Neural progenitor cell (in vitro differentiated cells): ENCODE measurements at regions not wholly inside any gene's neighbourhood (a gene's known extent, or its start where the extent isn't known, plus 50 kb on each side); places are given as distances from the start of the nearest gene placed in this dataset.

Source experiments
- EZH2 ChIP-seq: fragments of 200-600 bp; sonication (generic); IDR thresholded peaks from 2 replicates; pipeline ENCODE4 v1.6.1; 2017; ENCODE audit warnings: antibody characterized with exemption, mild to moderate bottlenecking, moderate library complexity
- EZH2phosphoT487 ChIP-seq: fragments of 200-600 bp; sonication (generic); IDR thresholded peaks from 2 replicates; pipeline ENCODE4 v1.6.1; 2017; ENCODE audit warnings: antibody characterized with exemption
- TF ChIP-seq, protein P1 (sequence below): fragments of 200-600 bp; sonication (generic); IDR thresholded peaks from 2 replicates; pipeline ENCODE4 v1.5.1; 2017; ENCODE audit warnings: antibody characterized with exemption, mild to moderate bottlenecking

DNA sequence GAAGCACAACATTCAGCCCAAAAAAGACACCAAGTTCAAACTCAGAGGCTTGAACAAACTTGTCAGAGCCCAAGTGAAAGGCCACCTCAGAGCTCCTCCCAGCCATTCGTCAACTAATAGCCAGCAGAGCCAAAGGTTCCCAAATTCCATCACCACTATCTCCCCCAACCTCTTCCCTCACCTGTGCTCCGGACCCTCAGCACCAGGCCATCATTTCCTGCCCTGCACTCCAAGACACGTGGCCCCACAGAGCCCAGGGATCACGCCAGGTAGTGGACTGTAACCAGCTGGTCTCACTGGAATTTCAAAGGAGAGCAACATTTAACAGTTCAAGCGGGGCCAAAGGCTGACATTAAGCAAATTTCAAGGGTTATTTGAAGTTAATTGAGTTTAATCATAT, 245.2 kb upstream of the IGF1R start:
- TF ChIP-seq, protein P1, sequence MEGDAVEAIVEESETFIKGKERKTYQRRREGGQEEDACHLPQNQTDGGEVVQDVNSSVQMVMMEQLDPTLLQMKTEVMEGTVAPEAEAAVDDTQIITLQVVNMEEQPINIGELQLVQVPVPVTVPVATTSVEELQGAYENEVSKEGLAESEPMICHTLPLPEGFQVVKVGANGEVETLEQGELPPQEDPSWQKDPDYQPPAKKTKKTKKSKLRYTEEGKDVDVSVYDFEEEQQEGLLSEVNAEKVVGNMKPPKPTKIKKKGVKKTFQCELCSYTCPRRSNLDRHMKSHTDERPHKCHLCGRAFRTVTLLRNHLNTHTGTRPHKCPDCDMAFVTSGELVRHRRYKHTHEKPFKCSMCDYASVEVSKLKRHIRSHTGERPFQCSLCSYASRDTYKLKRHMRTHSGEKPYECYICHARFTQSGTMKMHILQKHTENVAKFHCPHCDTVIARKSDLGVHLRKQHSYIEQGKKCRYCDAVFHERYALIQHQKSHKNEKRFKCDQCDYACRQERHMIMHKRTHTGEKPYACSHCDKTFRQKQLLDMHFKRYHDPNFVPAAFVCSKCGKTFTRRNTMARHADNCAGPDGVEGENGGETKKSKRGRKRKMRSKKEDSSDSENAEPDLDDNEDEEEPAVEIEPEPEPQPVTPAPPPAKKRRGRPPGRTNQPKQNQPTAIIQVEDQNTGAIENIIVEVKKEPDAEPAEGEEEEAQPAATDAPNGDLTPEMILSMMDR: no peak
- TF ChIP-seq EZH2phosphoT487 (no peak), EZH2 (no peak)
